ENCODE measurements at regions not wholly inside any gene's neighbourhood (a gene's known extent, or its start where the extent isn't known, plus 50 kb on each side); places are given as distances from the start of the nearest gene placed in this dataset.

DNA sequence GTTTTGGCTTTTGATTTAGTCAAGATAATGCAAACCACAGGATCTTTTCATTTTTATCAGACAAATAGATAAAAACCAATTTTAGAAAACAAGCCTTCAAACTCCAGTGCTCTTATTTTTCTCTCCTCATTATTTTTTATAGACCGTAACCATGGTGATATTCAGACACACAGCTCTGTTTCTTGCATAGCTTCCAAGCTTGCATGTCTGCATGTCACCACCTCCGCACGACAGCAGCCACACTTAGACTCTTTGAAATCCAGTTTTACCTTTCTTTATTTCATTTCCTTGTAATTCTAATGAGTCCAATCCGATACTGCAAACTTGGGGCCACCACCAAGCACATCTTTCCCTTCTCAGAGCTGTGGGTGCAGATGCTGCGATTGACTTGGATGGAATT, 94.3 kb upstream of the GPM6A start:
- TF ChIP-seq, protein P1, sequence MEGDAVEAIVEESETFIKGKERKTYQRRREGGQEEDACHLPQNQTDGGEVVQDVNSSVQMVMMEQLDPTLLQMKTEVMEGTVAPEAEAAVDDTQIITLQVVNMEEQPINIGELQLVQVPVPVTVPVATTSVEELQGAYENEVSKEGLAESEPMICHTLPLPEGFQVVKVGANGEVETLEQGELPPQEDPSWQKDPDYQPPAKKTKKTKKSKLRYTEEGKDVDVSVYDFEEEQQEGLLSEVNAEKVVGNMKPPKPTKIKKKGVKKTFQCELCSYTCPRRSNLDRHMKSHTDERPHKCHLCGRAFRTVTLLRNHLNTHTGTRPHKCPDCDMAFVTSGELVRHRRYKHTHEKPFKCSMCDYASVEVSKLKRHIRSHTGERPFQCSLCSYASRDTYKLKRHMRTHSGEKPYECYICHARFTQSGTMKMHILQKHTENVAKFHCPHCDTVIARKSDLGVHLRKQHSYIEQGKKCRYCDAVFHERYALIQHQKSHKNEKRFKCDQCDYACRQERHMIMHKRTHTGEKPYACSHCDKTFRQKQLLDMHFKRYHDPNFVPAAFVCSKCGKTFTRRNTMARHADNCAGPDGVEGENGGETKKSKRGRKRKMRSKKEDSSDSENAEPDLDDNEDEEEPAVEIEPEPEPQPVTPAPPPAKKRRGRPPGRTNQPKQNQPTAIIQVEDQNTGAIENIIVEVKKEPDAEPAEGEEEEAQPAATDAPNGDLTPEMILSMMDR (IDR thresholded peaks at IDR 0.05) = no peak
- TF ChIP-seq EZH2 (IDR thresholded peaks at IDR 0.05) = no peak
